Omental fat pad (tissue), 3 donors: ENCODE measurements at regions not wholly inside any gene's neighbourhood (a gene's known extent, or its start where the extent isn't known, plus 50 kb on each side); places are given as distances from the start of the nearest gene placed in this dataset.

Experiments
- ATAC-seq: fragments of 150-250 bp; one replicate; pipeline ENCODE4 v1.9.1; 2016; ENCODE audit warnings: mild to moderate bottlenecking, moderate library complexity; ENCODE audit not compliant: low FRiP score
- DNase-seq: peaks from one replicate; pipeline ENCODE4 v3.0.0-alpha.2; 2019; ENCODE audit warnings: low spot score
- TF ChIP-seq, protein P1 (sequence below), 3 donors: fragments of 450-650 bp; IDR thresholded peaks; one replicate each; pipeline ENCODE4 v1.5.1; 2016 to 2017; ENCODE audit warnings: antibody characterized with exemption in 3 of 3, mild to moderate bottlenecking in 3 of 3, moderate library complexity in 2 of 3

- DNase-seq (no peak), ATAC-seq (no peak)
- TF ChIP-seq, protein P1, sequence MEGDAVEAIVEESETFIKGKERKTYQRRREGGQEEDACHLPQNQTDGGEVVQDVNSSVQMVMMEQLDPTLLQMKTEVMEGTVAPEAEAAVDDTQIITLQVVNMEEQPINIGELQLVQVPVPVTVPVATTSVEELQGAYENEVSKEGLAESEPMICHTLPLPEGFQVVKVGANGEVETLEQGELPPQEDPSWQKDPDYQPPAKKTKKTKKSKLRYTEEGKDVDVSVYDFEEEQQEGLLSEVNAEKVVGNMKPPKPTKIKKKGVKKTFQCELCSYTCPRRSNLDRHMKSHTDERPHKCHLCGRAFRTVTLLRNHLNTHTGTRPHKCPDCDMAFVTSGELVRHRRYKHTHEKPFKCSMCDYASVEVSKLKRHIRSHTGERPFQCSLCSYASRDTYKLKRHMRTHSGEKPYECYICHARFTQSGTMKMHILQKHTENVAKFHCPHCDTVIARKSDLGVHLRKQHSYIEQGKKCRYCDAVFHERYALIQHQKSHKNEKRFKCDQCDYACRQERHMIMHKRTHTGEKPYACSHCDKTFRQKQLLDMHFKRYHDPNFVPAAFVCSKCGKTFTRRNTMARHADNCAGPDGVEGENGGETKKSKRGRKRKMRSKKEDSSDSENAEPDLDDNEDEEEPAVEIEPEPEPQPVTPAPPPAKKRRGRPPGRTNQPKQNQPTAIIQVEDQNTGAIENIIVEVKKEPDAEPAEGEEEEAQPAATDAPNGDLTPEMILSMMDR (IDR thresholded peaks at IDR 0.05), result no peak
These were observed 61.7 kb upstream of the NPTX2 start for GRCh38 chr7:98555403-98555802.

DNA sequence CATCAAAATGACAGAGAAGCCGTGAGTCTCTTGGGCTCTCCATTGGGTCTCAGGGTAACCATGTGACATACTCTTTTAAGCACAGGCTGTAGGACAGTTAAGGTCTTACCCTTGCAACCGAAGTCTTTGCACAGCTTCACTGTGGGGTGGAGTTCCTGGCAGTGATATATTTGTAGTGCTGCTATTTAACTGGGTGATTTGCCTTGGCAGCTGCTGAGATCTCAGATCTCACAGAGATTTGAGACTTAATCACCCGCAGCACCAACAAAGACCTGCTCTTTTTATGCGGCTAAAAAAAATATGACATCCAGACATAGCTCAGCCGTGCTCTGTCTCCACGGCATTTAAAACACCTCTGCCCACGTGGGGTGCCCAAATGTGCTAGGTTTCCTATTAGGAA lies 63.4 kb upstream of the NPTX2 start:
- ATAC-seq (no peak), DNase-seq (no peak)
- TF ChIP-seq, protein P1 (IDR thresholded peaks at IDR 0.05), result no peak

DNA sequence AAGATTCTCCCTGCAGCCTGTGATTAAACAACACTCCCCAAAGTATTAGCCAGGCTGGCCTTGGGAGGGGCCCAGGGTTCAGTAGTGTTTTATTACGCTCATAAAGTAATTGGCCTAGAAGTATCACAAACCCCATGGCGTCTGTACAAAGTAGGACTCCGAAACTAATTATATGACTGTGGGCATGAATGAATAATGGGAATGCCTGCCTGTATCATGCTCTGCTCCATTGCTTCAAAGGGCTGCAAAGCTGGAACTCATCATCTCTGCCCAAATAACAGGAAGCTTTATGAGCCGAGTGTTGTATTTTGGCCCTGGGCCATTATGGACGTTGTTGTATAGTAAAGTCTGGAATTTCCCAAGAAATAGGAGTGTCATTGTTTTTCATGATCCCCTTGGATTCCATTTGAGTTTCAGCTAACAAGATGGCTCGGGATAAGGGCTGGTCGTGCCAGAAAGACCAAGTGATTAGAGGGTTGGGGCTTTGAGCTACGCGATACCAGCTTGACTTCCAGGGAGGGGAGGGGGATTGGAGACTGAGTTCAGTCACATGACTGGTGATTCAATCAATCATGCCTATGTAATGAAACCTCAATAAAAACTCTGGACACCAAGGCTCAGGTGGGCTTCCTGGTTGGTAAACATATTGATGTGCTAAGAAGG lies 65.3 kb upstream of the NPTX2 start:
- DNase-seq (no peak), ATAC-seq (no peak)
- TF ChIP-seq, protein P1 (IDR thresholded peaks at IDR 0.05), result no peak

- ATAC-seq (no peak), DNase-seq (no peak)
- TF ChIP-seq, protein P1 (IDR thresholded peaks at IDR 0.05), result no peak
These were observed 68.1 kb upstream of the NPTX2 start for GRCh38 chr7:98548971-98549370.

DNA sequence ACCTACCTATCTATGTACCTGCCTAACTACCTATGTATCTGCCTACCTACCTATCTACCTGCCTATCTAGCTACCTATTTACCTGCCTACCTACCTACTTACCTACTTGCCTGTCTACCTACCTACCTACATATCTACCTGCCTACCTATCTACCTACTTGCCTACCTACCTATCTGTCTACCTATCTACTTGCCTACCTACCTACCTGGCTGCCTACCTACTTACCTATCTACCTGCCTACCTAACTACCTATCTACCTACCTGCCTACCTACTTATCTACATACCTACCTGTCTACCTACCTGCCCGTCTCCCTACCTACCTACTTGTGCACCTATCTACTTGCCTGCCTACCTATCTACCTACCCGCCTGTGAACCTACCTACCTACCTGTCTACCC lies 68.7 kb upstream of the NPTX2 start:
- DNase-seq (no peak), ATAC-seq (no peak)
- TF ChIP-seq, protein P1 (IDR thresholded peaks at IDR 0.05), result no peak

GRCh38 chr7:98541101-98541500 lies 76.0 kb upstream of the NPTX2 start:
- no peak for DNase-seq
- no peak for ATAC-seq
- TF ChIP-seq, protein P1 (IDR thresholded peaks at IDR 0.05), result no peak

GRCh38 chr7:98539865-98540264 lies 77.2 kb upstream of the NPTX2 start:
- TF ChIP-seq, protein P1 (IDR thresholded peaks at IDR 0.05), result no peak
- DNase-seq (no peak), ATAC-seq (no peak)
